CD14-positive monocyte (primary cell): ENCODE measurements at regions not wholly inside any gene's neighbourhood (a gene's known extent, or its start where the extent isn't known, plus 50 kb on each side); places are given as distances from the start of the nearest gene placed in this dataset.

Experiments
- DNase-seq, 3 donors: peaks; one replicate each; pipeline ENCODE4 v3.0.0-alpha.2; 2011 to 2022
- H2AFZ ChIP-seq: 2 replicates; pipeline ENCODE4 v1.6.0; 2012; ENCODE audit warnings: mild to moderate bottlenecking, low read depth, low read length, inconsistent platforms; ENCODE audit not compliant: insufficient read depth, poor library complexity, severe bottlenecking
- H3K27ac ChIP-seq, 2 donors: 1 replicate in 1 of 2; 2 replicates in 1 of 2; pipeline ENCODE4 v1.5.1; 2012 to 2013; ENCODE audit warnings: low read length in 2 of 2, control low read depth in 1 of 2, inconsistent platforms in 1 of 2, low read depth in 1 of 2, mild to moderate bottlenecking in 1 of 2
- H3K27me3 ChIP-seq, 2 donors: one replicate each; pipeline versions ENCODE4 v1.6.0 to v1.6.1; 2011 to 2013; ENCODE audit warnings: low read length in 2 of 2; ENCODE audit not compliant: control insufficient read depth in 2 of 2, insufficient read depth in 2 of 2
- H3K36me3 ChIP-seq, 2 donors: replicated peaks in 1 of 2; 1 replicate in 1 of 2; 2 replicates in 1 of 2; pipeline versions ENCODE4 v1.5.1 to v1.6.1; 2012 to 2013; ENCODE audit warnings: low read length in 2 of 2, control low read depth in 1 of 2, inconsistent platforms in 1 of 2, mild to moderate bottlenecking in 1 of 2; ENCODE audit not compliant: insufficient read depth in 2 of 2, control insufficient read depth in 1 of 2
- H3K4me1 ChIP-seq, 2 donors: 1 replicate in 1 of 2; 2 replicates in 1 of 2; pipeline versions ENCODE4 v1.5.1 to v1.6.1; 2012 to 2013; ENCODE audit warnings: low read length in 2 of 2, control low read depth in 1 of 2, inconsistent platforms in 1 of 2, mild to moderate bottlenecking in 1 of 2, moderate library complexity in 1 of 2; ENCODE audit not compliant: insufficient read depth in 2 of 2, control insufficient read depth in 1 of 2
- H3K4me2 ChIP-seq: replicated peaks from 2 replicates; pipeline ENCODE3; 2012; ENCODE audit warnings: low read length, moderate library complexity, mild to moderate bottlenecking; ENCODE audit not compliant: poor library complexity, severe bottlenecking; ENCODE audit errors: extremely low read depth
- H3K4me3 ChIP-seq, 3 experiments: fragments of 200-600 bp in 1 of 3; sonication (generic) in 1 of 3; replicated peaks in 1 of 3; 1 replicate in 2 of 3; 2 replicates in 1 of 3; pipeline ENCODE4 v1.5.1; 2011 to 2013; ENCODE audit warnings: low read length in 3 of 3, mild to moderate bottlenecking in 3 of 3, control low read depth in 2 of 3, low read depth in 2 of 3, inconsistent platforms in 1 of 3, moderate library complexity in 1 of 3
- H3K79me2 ChIP-seq: 2 replicates; pipeline ENCODE4 v1.6.0; 2012; ENCODE audit warnings: mild to moderate bottlenecking, control low read depth, inconsistent platforms, low read length, moderate library complexity; ENCODE audit not compliant: insufficient read depth
- H3K9ac ChIP-seq: 2 replicates; pipeline ENCODE4 v1.6.0; 2017; ENCODE audit warnings: low read length, mild to moderate bottlenecking; ENCODE audit not compliant: insufficient read depth, poor library complexity, severe bottlenecking
- H3K9me3 ChIP-seq, 2 donors: replicated peaks in 1 of 2; 1 replicate in 1 of 2; 2 replicates in 1 of 2; pipeline versions ENCODE4 v1.5.1 to v1.6.1; 2012 to 2013; ENCODE audit warnings: low read length in 2 of 2, control low read depth in 1 of 2; ENCODE audit not compliant: control insufficient read depth in 1 of 2, insufficient read depth in 1 of 2
- H4K20me1 ChIP-seq: 2 replicates; pipeline ENCODE4 v1.6.0; 2012; ENCODE audit warnings: mild to moderate bottlenecking, low read length, control low read depth, moderate library complexity; ENCODE audit not compliant: insufficient read depth
- H3K27ac Mint-ChIP-seq, 7 donors: one replicate each; pipeline ENCODE4 v1.8.0; 2020; ENCODE audit warnings: mild to moderate bottlenecking in 7 of 7, mixed read lengths in 7 of 7, moderate library complexity in 6 of 7, inconsistent platforms in 2 of 7
- H3K27me3 Mint-ChIP-seq, 3 donors: one replicate each; pipeline ENCODE4 v1.8.0; 2021 to 2022; ENCODE audit warnings: low read depth in 3 of 3, mild to moderate bottlenecking in 3 of 3, mixed read lengths in 3 of 3, moderate library complexity in 3 of 3, inconsistent platforms in 1 of 3
- H3K36me3 Mint-ChIP-seq, 2 donors: one replicate each; pipeline ENCODE4 v1.8.0; 2020; ENCODE audit warnings: mixed read lengths in 2 of 2, inconsistent platforms in 1 of 2, mild to moderate bottlenecking in 1 of 2
- H3K4me1 Mint-ChIP-seq: one replicate; pipeline ENCODE4 v1.8.0; 2020; ENCODE audit warnings: mild to moderate bottlenecking, mixed read lengths
- H3K4me3 Mint-ChIP-seq, 2 donors: one replicate each; pipeline ENCODE4 v1.8.0; 2020; ENCODE audit warnings: mild to moderate bottlenecking in 2 of 2, mixed read lengths in 2 of 2, moderate library complexity in 1 of 2
- H3K9me3 Mint-ChIP-seq, 7 donors: one replicate each; pipeline ENCODE4 v1.8.0; 2020 to 2022; ENCODE audit warnings: mixed read lengths in 7 of 7, mild to moderate bottlenecking in 6 of 7, moderate library complexity in 6 of 7, inconsistent platforms in 2 of 7
- WGBS: methylation state at CpG from one replicate; pipeline ENCODE4 v1.1.5; 2013; ENCODE audit warnings: missing lambda C conversion rate; ENCODE audit not compliant: insufficient coverage; 5-methylcytosine and 5-hydroxymethylcytosine counted together
- intact Hi-C, 2 donors: fragments of 100-400 bp; cut with micrococcal nuclease; formaldehyde crosslinking; loops; one replicate each; pipeline versions ENCODE4 v1.15.0 to v1.15.1; 2023
- TF ChIP-seq, protein P1 (sequence below): fragments of 200-600 bp; IDR thresholded peaks from one replicate; pipeline ENCODE4 v1.8.0; 2022; ENCODE audit warnings: antibody characterized with exemption, mild to moderate bottlenecking

DNA sequence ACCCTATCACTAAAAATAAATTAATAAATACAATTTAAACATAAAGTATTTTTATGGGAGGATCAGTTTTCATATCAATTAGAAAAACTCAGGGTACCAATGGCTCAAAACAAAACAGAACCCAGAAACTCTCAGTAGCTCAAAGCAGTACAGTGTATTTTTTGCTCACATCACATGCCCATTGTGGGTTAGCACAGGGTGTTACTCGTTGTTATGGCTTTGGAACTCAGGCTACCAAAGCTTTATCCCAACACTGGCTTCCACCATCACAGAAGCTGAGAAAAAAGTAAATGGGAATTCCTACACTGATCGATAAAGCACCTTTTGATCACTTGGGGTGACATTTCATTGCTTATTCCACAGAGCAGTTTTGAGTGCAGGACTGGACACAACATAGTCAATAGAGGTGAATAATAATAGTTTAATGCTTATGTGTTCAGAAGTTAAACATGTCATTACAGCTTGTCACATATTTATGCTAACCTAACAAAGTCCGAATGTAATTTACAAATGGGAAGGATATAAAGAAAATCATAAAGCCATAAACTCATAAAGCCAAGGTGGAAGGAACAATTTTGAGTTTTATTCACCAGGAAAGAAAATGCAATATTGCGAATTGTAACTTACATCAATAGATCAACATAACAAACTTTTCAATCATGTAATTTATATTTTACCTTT, 484.5 kb upstream of the TMPRSS15 start:
- WGBS, result no CpG with 5 or more reads among the region's 4 CpGs
- intact Hi-C loops, result no loop called here
- no peaks in the 10 kb centered on the region for H3K36me3 ChIP-seq
- no peak overlapping the region for H3K4me3 ChIP-seq
- Mint-ChIP-seq H3K27me3 (no peaks in the 10 kb centered on the region), H3K4me1 (no peaks in the 10 kb centered on the region), H3K9me3 (peaks cover 0 to 7% (median 2%) of the 10 kb centered on the region in 7 donors), H3K4me3 (no peak overlapping the region), H3K27ac (no peak overlapping the region), H3K36me3 (no peaks in the 10 kb centered on the region)
- no peak overlapping the region for H2AFZ ChIP-seq
- no peak overlapping the region for H3K27ac ChIP-seq
- TF ChIP-seq, protein P1, sequence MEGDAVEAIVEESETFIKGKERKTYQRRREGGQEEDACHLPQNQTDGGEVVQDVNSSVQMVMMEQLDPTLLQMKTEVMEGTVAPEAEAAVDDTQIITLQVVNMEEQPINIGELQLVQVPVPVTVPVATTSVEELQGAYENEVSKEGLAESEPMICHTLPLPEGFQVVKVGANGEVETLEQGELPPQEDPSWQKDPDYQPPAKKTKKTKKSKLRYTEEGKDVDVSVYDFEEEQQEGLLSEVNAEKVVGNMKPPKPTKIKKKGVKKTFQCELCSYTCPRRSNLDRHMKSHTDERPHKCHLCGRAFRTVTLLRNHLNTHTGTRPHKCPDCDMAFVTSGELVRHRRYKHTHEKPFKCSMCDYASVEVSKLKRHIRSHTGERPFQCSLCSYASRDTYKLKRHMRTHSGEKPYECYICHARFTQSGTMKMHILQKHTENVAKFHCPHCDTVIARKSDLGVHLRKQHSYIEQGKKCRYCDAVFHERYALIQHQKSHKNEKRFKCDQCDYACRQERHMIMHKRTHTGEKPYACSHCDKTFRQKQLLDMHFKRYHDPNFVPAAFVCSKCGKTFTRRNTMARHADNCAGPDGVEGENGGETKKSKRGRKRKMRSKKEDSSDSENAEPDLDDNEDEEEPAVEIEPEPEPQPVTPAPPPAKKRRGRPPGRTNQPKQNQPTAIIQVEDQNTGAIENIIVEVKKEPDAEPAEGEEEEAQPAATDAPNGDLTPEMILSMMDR, result no peak
- no peaks in the 10 kb centered on the region for H3K79me2 ChIP-seq
- H3K9me3 ChIP-seq, result peaks cover 6 to 10% of the 10 kb centered on the region in 2 donors
- H4K20me1 ChIP-seq, result no peaks in the 10 kb centered on the region
- no peaks in the 10 kb centered on the region for H3K27me3 ChIP-seq
- no peak overlapping the region for H3K4me2 ChIP-seq
- no peak overlapping the region for H3K9ac ChIP-seq
- no peak for DNase-seq
- H3K4me1 ChIP-seq, result no peaks in the 10 kb centered on the region

DNA sequence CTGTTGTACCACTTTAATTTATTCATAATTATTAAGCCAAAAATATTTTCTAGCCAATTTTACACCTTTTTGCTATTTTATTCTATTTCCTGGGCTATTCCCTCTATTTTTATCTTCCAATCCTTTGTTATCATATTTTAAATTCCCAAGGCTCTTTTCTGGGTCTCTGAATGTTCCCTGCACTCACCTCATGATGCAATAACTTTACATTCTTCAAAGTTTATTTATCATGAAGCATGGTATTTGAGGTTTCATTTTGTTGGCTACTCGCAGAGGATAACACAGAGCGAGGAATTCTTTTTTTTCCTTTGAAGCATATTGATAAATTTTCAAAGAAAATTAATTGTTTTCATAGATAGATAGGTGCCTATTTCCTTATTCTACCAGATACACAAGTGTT, 489.8 kb upstream of the TMPRSS15 start:
- H3K4me2 ChIP-seq, result no peak overlapping the region
- intact Hi-C loops, result no loop called here
- H3K9me3 ChIP-seq, result no peaks in the 10 kb centered on the region
- DNase-seq, result no peak
- no peak overlapping the region for H3K27ac Mint-ChIP-seq
- no peak overlapping the region for H3K4me3 Mint-ChIP-seq
- no peak overlapping the region for H3K27ac ChIP-seq
- H3K36me3 Mint-ChIP-seq, result no peaks in the 10 kb centered on the region
- WGBS, result no CpG with 5 or more reads among the region's 2 CpGs
- H3K27me3 ChIP-seq, result no peaks in the 10 kb centered on the region
- H3K79me2 ChIP-seq, result no peaks in the 10 kb centered on the region
- H3K36me3 ChIP-seq, result no peaks in the 10 kb centered on the region
- no peaks in the 10 kb centered on the region for H3K4me1 Mint-ChIP-seq
- H3K4me3 ChIP-seq, result no peak overlapping the region
- no peak overlapping the region for H3K9ac ChIP-seq
- H2AFZ ChIP-seq, result no peak overlapping the region
- no peaks in the 10 kb centered on the region for H3K4me1 ChIP-seq
- H3K27me3 Mint-ChIP-seq, result no peaks in the 10 kb centered on the region
- no peaks in the 10 kb centered on the region for H4K20me1 ChIP-seq
- peaks cover 0 to 7% (median 2%) of the 10 kb centered on the region in 7 donors for H3K9me3 Mint-ChIP-seq
- TF ChIP-seq, protein P1, result no peak
